Jurkat, Clone E6-1 (cell line): ENCODE measurements at regions not wholly inside any gene's neighbourhood (a gene's known extent, or its start where the extent isn't known, plus 50 kb on each side); places are given as distances from the start of the nearest gene placed in this dataset.

Source experiments
- DNase-seq: peaks from one replicate; pipeline ENCODE4 v3.0.0-alpha.2; 2011; ENCODE audit warnings: low read depth, low spot score
- H3K4me3 ChIP-seq: 2 replicates; pipeline ENCODE4 v1.5.1; 2011; ENCODE audit warnings: mild to moderate bottlenecking, low read length, control low read depth, moderate library complexity

GRCh38 chr11:128283451-128283850, 303.9 kb downstream of the ETS1 start:
- DNase-seq: no peak
- no peak overlapping the region for H3K4me3 ChIP-seq

- no peak for DNase-seq
- no peak overlapping the region for H3K4me3 ChIP-seq
These were observed 305.3 kb downstream of the ETS1 start for GRCh38 chr11:128282053-128282452.

- H3K4me3 ChIP-seq: no peak overlapping the region
- DNase-seq: no peak
These were observed 307.5 kb downstream of the ETS1 start for GRCh38 chr11:128279866-128280265.

GRCh38 chr11:128273736-128274135, 313.6 kb downstream of the ETS1 start:
- no peak overlapping the region for H3K4me3 ChIP-seq
- no peak for DNase-seq

DNA sequence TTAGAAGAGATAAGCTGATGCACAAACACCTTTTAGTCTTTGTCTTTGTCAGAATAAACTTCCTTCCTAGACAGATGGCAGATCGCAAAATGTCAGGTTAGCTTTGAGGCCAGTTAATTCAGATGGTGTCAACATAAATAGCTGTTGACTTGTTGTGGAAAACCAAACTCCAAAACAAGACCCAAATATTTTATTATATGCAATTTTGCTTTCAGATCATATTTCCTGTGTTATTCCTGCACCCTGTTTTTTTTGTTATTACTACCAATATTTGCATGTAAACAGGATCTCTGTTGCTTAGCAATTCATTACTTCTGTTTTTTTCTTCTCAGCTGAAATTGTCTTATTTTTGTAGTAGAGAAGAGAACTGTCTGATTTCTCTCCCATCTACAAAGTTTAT, 316.0 kb downstream of the ETS1 start:
- no peak overlapping the region for H3K4me3 ChIP-seq
- DNase-seq: no peak

GRCh38 chr11:128269466-128269865, 317.9 kb downstream of the ETS1 start:
- no peak for DNase-seq
- H3K4me3 ChIP-seq: no peak overlapping the region

DNA sequence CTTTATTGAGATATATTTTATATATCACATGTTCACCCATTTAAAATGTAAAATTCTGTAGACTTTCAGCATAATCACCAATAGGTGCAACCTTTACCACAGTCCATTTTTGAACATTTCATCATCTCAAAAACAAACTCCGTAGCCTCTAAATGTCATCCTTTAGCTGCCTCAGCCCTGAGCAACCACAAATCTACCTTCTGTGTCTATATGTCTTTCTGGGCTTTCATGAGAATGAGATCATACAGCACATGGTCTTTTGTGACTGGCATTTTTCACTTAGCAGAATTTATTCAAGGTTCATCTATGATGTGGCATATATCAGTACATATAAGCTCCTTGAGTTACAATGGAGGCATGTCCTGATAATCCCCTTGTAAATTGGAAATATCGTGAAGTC, 320.5 kb downstream of the ETS1 start:
- H3K4me3 ChIP-seq: no peak overlapping the region
- DNase-seq: no peak

- no peak overlapping the region for H3K4me3 ChIP-seq
- DNase-seq: no peak
These were observed 324.7 kb downstream of the ETS1 start for GRCh38 chr11:128262463-128263345.

- H3K4me3 ChIP-seq: no peak overlapping the region
- no peak for DNase-seq
These were observed 326.3 kb downstream of the ETS1 start for GRCh38 chr11:128261011-128261421.

GRCh38 chr11:128260398-128260797, 327.0 kb downstream of the ETS1 start:
- no peak for DNase-seq
- no peak overlapping the region for H3K4me3 ChIP-seq

DNA sequence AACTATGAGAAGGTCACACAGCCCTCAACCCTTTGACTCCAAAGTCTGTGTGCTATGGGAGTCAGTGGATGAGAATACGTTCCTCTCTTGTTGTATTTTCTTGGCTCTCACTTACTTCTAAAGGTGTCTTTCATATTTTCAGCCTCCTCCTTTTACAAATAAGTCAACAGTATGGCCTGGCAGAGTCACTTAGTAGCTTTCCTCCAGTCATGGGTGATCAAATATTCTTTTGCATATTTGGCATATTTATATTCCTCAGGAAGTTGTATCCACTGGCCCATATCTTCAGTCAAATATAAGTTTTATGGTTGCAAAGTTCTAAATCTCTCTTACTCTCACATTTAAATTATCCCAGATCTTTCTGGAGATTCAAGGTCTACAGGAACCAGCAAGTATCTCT, 327.5 kb downstream of the ETS1 start:
- no peak overlapping the region for H3K4me3 ChIP-seq
- DNase-seq: no peak

GRCh38 chr11:128254941-128255340, 332.4 kb downstream of the ETS1 start:
- DNase-seq: no peak
- H3K4me3 ChIP-seq: no peak overlapping the region

- H3K4me3 ChIP-seq: no peak overlapping the region
- DNase-seq: no peak
These were observed 336.2 kb downstream of the ETS1 start for GRCh38 chr11:128251140-128251539.

GRCh38 chr11:128250482-128250881, 336.9 kb downstream of the ETS1 start:
- no peak for DNase-seq

DNA sequence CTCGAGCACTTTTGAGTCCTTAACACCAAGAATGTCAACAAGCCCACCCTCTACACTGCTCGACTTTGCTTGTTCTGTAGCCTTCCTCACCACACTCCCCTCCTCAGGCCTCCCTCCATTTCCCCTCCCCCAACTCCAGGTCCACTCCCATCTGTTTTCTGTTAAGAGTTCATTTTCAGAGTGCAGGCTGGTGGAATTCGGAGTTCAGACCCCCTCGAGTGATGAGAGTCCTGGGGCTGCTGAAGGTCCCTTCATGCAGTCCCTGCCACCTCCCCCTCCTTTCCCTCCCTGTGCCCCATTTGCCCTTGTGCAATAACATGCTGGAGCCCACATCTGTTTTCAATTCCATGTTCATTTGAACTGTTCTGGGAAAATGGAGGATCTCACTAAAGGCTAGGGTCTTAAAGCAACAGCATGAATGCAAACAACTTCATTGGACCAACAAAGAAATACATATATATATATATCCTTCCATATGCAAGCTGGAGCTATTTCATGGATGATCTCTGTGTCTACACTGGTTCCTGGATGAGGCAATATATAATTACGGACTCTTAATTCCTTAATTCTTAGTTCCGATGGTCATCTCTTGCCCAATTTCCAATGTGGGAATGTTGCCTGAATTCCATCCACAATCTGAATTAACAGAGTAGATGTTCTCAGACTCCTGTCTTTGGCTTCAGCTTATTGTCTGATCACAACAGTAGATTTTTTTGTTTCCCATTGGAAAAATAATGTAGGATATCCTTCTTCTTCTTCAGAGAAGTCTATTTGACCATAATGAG, 340.4 kb downstream of the ETS1 start:
- no peak overlapping the region for H3K4me3 ChIP-seq
- no peak for DNase-seq

More at GRCh38 chr11:128250482-128250881, 336.9 kb downstream of the ETS1 start:
- no peak overlapping the region for H3K4me3 ChIP-seq

- DNase-seq: no peak
- H3K4me3 ChIP-seq: no peak overlapping the region
These were observed 341.0 kb downstream of the ETS1 start for GRCh38 chr11:128246364-128246801.

- DNase-seq: no peak
- no peak overlapping the region for H3K4me3 ChIP-seq
These were observed 342.5 kb downstream of the ETS1 start for GRCh38 chr11:128244871-128245270.

DNA sequence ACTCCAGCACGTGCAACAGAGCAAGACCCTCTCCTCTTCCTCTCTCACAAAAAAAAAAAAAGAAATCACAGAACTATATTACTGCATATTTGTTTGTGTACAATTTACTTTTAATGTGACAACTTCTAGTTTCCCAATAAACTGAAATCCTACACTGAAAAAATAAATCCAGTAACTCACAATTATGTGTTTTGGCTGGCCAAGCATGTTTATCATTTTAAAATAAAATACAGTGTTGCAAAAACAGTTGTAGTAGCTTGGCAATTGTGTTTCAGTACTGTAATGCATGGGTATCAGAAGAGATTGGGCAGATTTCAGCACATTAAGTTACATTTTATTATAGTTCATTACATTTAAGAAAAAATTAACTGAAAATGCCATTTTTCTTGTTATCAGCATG, 344.9 kb downstream of the ETS1 start:
- no peak overlapping the region for H3K4me3 ChIP-seq
- no peak for DNase-seq

- no peak overlapping the region for H3K4me3 ChIP-seq
- DNase-seq: no peak
These were observed 346.8 kb downstream of the ETS1 start for GRCh38 chr11:128240546-128240945.

- H3K4me3 ChIP-seq: no peak overlapping the region
- no peak for DNase-seq
These were observed 348.1 kb downstream of the ETS1 start for GRCh38 chr11:128239306-128239705.
